HEK293T (cell line): ENCODE measurements at regions not wholly inside any gene's neighbourhood (a gene's known extent, or its start where the extent isn't known, plus 50 kb on each side); places are given as distances from the start of the nearest gene placed in this dataset.

Experiments
- ARNT ChIP-seq: fragments of 450-650 bp; IDR thresholded peaks from 2 replicates; pipeline ENCODE4 v1.6.1; 2017; ENCODE audit warnings: mild to moderate bottlenecking
- BHLHE40 ChIP-seq: fragments of 450-650 bp; IDR thresholded peaks from 2 replicates; pipeline ENCODE4 v1.6.1; 2016; ENCODE audit warnings: mild to moderate bottlenecking, moderate library complexity, borderline replicate concordance
- ELF4 ChIP-seq: fragments of 450-650 bp; IDR thresholded peaks from 2 replicates; pipeline ENCODE4 v1.6.1; 2017; ENCODE audit warnings: antibody characterized with exemption
- FOXK2 ChIP-seq: fragments of 450-650 bp; IDR thresholded peaks from 2 replicates; pipeline ENCODE4 v1.6.1; 2016; ENCODE audit warnings: mild to moderate bottlenecking
- FOXM1 ChIP-seq: fragments of 450-650 bp; IDR thresholded peaks from 2 replicates; pipeline ENCODE4 v1.6.1; 2017; ENCODE audit warnings: mild to moderate bottlenecking, borderline replicate concordance
- HDGF ChIP-seq: fragments of 450-650 bp; IDR thresholded peaks from 2 replicates; pipeline ENCODE4 v1.6.1; 2017; ENCODE audit warnings: antibody characterized with exemption, borderline replicate concordance
- LEF1 ChIP-seq: fragments of 450-650 bp; IDR thresholded peaks from 2 replicates; pipeline ENCODE4 v1.6.1; 2017; ENCODE audit warnings: mild to moderate bottlenecking, borderline replicate concordance
- NFRKB ChIP-seq: fragments of 450-650 bp; IDR thresholded peaks from 2 replicates; pipeline ENCODE4 v1.6.1; 2016; ENCODE audit warnings: mild to moderate bottlenecking, moderate library complexity
- SP1 ChIP-seq: fragments of 450-650 bp; IDR thresholded peaks from 2 replicates; pipeline ENCODE4 v1.6.1; 2017
- SUZ12 ChIP-seq: fragments of 450-650 bp; IDR thresholded peaks from 2 replicates; pipeline ENCODE4 v1.6.1; 2016; ENCODE audit warnings: mild to moderate bottlenecking
- TARDBP ChIP-seq: fragments of 450-650 bp; IDR thresholded peaks from 2 replicates; pipeline ENCODE4 v1.6.1; 2016
- TF ChIP-seq, protein P1 (sequence below): fragments of 450-650 bp; IDR thresholded peaks from 2 replicates; pipeline ENCODE4 v1.6.1; 2016

DNA sequence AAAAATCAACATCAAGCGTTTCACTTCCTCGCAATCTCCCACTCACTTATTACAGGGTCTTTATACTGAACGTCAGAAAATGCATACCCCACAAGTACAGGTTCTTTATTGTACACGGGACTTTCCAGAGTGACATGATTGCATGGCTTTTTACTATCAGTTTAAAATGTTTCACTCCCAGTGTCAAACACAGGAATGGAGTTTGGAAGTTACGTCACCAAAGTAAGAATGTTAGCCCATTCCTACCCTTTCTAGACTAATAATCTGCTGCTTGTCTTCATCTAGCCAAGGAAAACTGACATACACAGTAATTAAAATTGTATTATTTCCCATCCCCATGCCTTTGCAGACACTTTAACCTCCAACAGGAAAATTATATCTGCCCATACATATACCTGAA lies 624.2 kb downstream of the BCL11B start:
- no peak for TF ChIP-seq HDGF
- TF ChIP-seq FOXK2 = no peak
- TF ChIP-seq SP1 = no peak
- no peak for TF ChIP-seq NFRKB
- no peak for TF ChIP-seq BHLHE40
- TF ChIP-seq, protein P1, sequence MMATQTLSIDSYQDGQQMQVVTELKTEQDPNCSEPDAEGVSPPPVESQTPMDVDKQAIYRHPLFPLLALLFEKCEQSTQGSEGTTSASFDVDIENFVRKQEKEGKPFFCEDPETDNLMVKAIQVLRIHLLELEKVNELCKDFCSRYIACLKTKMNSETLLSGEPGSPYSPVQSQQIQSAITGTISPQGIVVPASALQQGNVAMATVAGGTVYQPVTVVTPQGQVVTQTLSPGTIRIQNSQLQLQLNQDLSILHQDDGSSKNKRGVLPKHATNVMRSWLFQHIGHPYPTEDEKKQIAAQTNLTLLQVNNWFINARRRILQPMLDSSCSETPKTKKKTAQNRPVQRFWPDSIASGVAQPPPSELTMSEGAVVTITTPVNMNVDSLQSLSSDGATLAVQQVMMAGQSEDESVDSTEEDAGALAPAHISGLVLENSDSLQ = no peak
- TF ChIP-seq ARNT = no peak
- TF ChIP-seq SUZ12 = no peak
- no peak for TF ChIP-seq FOXM1
- TF ChIP-seq ELF4 = no peak
- no peak for TF ChIP-seq LEF1
- no peak for TF ChIP-seq TARDBP
